AML-193 (cell line): ENCODE measurements at regions not wholly inside any gene's neighbourhood (a gene's known extent, or its start where the extent isn't known, plus 50 kb on each side); places are given as distances from the start of the nearest gene placed in this dataset.
A peak's percentile ranks its signal among the peaks of the same experiment; 100 is the strongest.
"Not testable (repeated sequence)": the region's sequence is repeated elsewhere in the genome, so short reads cannot be mapped to it uniquely, and the experiment has no call there.

ENCODE experiments used
- DNase-seq, 2 experiments: peaks; one replicate each; lab custom pipeline; 2025; lab: John Stamatoyannopoulos, UW

DNA sequence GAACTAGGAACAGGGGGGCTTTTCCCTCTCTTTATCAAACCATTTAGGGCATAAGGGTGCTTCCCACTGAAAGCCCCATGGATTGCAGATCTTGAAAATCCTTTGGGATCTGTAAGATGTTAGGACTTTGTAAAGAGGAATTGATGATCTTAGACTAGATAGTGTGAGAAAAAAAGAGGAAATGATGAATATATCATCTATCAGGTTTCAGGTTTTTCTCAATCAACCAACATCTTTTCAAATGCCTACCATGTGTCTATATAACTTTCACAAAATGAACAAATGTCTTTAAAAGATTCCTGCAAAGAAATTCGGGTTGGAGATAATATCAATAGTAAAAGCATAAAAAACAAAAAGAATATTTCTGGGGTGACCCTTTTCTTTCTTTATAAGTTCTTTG, 50.1 kb downstream of the KCNC4 start:
- DNase-seq = no peak

DNA sequence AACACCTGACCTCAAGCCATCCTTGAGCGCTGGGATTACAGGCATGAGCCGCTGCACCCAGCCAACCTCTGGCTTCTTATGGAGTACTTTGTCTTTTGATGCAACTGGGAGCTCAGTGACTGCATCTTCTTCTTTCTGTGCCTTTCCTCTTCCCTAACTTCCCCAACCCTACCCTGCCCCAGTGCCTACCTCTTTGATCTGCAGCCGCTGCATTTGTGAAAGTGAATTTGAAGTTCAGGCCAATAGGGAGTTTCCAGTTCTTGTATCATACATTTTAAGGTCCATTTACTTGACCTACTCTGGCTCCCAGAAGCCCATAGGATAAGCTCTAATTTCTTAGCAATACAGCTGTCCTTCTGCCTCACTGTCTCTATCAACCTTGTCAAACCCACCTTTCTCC, 52.2 kb downstream of the KCNC4 start:
- peak in 1 of 2 experiments; percentile 16 for DNase-seq

DNA sequence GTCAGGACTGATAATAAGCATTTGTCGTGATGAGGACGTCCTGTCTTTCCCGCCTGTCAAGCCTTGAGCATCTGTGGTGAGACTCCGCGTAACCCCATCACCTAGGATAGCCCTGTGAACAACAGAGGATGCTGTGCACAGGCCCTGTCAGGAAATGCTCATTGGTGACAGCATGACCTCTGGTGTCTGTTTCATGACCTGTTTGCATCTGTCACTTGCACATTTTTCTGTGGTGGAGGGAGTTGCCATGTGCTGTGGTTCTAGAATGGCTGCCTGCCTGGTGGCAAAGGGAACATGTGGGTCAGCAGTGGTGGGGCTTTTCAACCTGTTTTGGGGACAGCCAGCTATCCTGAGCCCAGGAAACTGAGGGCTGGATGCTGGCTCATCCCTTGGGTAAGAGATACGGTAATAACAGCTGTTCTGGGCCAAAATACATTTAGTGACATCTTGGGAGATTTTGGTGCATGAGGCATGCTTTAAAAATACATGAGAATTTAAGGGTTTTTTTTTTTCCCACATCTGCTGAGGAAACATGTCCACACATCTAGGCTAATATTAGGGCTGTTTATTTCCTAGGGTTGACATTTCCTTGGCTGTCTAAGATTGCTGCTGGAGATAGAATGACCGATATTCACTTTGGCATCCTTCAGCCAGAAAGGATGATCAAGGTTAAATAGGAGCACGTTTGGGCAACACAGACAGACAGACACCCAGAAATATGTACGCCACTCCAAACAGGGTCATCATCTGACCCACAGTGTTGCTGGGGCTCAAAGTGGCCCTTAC, 52.9 kb downstream of the KCNC4 start:
- peak; percentile 18 to 23 for DNase-seq

DNA sequence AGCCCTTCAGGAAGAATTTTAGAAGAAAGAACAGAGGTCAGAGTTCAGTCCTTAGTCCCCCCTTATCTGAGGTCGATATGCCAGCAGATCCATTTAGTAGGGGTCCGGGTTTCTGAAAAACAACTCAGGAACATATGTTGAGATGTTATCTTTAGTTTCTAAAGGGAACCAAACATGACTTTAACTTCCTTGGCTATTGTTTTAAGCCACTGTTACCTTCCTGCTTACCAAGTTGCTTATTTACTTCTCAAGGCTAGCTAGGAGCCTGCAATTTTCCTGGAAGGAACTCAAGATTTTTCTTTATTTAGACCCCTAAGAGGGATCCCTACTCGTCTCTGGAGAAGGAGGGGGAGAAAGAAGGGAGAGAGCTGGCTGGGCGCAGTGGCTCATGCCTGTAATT, 54.3 kb downstream of the KCNC4 start:
- DNase-seq = no peak

DNA sequence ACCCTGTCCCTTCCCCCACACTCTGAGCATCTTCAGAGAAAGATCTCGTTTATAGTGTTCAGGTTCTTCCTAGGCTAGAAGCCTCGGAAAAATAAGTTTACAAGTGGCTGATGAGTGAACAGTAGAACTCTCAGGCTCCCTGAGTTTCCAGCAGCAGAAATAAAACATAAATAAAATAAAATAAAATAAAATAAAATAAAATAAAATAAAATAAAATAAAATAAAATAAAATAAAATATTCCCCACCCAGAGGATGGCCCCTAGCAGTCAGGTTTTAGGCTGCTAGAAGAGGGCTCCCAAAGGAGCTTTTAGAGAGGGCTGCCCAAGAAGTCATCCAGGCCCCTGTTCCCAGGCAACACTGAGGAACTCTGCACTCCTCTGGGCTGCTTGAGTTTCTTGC, 55.1 kb downstream of the KCNC4 start:
- no peak for DNase-seq

DNA sequence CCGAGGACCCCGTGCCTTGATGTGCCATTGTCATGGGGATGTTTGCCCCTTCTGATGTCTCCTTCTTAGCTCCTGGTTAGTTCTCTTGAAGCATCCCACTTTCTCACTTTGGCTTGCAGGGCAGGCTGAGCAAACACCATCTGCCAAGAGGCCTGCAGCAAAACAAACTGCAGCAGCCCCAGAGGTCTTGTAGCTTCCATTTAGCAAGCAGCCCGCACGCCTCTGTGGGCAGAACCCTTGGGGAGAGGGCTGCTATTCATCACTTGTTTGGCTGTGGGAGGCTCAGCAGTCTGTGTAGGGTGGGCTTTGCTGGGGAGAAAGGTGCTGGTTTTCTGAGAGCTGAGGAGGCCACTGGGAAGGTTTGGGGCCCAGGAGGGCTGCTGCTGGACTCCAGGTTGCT, 56.7 kb downstream of the KCNC4 start:
- DNase-seq = no peak

DNA sequence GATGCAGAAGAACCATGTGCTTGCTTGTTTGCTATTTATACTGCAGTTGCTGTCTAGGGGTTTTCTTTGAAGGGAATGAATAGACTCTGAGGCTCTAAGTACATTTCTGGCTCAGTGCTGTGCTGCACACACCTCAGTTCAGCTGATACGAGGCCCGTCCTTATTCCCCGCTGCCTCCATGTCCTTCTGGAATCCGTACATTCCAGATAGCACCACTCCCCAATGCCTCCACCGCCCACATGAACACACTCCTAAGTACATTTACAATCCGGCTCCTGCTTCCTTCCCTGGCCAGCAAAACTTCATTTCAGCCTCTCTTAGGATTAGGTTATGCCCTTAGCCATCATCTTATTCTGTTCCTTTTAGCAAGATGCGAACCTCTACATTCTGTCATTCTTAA, 57.1 kb downstream of the KCNC4 start:
- no peak for DNase-seq

DNA sequence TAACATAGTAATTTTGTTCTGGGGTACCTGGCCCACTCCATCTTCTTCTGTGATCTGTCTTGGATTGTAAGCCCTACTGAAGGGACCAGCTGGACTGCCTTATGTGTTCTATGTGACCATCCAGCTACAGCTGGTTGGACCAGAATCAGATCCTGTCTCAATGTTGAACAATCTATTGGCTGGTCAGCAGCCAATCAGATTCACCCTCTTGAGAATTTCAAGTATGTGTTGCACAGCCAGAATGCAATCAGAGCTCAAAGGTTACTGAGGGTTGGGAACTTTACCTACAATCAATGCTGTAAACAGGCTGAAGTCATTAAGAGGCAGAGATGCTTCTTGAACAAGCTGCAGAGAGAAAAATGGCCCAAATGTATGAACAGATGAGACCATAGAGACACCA, 61.9 kb downstream of the KCNC4 start:
- DNase-seq = no peak

DNA sequence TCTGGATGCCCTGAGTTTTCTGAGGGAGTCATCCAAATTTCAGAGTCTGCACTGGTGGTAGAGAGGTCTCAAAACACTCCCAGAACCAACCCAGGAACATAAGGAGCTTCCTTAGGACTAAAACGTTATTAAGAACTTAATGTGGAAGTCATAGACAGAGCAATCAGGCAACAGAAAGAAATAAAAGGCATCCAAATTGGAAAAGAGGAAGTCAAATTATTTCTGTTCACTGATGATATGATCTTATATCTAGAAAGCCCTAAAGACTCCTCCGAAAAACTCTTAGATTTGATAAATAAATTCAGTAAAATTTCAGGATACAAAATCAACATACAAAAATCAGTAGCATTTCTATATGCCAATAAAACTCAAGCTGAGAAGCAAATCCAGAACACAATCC, 63.7 kb downstream of the KCNC4 start:
- DNase-seq = not testable (repeated sequence)

DNA sequence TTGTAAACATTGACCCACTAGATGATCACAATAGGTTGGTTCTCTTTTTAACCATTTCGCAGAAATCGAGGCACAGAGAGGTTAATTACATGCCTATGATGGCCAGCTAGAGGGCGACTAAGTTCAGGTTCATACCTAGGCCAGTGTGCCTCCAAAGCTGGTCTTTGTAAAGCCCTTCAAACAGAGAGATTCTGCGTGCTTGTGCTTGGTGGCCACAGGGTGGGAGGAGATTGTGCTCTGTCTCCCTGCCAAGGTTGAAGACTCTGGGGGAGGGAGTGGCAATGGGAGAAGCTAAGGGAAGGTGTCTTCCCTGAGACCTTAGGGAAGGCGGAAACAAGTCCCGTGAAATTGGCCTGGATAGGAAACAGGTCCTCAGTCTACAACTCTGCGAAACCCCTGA, 59.1 kb upstream of the RBM15 start:
- no peak for DNase-seq

DNA sequence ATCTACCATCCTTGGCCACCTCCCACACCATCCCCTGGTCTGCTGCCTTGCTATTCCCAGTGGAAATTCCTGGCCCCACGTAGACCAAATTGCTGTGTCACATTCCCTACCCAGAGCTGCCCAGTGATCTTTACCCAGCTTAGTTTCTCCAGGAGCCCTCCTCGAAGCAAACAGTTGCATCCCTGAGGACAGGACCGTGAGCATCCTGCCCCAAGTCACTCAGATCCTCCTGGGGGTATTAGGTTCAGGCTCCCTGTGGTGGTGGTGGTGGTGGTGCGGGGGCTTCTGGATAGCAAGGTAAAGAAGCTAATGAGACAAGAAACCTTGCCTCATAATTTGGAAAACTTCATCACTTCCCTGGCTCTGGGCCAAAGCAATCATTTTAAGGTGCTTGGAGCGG, 58.4 kb upstream of the RBM15 start:
- no peak for DNase-seq

DNA sequence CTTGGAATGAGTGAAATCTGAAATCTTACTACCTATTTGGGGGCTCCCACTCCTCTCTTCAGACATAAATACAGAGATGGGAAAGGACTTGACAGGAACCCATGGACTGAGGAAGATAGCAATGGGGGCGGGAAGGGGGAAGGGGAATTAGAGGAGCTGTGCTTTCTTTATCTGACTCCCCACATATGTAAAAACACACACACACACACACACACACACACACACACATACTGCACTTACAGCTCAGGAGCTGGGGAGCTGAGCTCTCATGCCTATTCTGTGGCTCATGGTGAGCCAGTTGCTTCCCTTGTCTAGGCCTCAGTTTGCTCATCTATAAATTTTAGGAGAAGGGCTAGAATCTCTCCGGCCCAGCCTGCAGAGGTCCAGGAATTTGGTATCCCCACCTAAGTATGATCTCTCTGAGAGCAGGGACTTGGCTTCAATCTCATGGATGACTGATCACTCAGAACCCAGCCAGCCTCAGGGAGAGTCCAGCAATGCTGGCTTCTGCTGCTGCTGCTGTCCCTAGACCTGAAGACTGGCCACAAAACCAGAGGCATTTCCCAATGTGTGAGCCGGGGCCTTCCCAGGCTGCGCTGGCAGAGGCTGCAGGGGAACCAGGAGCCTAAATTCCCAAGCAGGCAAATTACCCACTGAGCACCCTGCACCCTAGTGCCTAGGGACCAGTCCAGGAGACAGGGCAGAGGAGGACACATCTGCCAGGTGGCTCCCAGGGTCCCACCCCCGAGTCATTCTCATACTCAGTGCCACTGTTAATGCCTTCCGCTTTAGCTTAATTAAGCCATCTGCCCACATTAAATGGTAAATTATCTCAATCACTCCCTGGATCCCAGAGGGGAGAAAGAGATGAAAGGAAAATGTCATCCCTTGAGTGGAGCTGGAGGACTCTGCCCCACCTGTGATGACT, 57.5 kb upstream of the RBM15 start:
- DNase-seq = no peak

DNA sequence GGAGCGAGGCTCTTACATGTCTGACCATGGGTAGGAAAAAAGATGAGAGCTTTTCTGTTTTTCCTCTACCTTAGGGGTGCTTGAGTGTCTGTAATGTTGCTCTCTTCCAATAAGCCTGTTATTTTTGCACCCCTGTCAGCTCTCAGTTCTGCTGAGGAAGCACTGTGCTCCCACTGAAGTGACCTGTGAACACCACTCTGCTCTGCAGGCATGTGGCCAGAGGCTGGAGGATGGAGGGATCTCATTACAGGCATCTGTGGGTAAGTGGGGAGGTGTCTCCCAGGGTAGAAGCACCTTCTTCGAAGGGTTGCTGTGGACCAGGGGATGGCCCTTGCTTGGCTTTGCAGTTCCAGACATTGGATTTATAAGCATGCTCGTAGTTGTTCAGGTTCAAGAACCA, 56.8 kb upstream of the RBM15 start:
- no peak for DNase-seq

DNA sequence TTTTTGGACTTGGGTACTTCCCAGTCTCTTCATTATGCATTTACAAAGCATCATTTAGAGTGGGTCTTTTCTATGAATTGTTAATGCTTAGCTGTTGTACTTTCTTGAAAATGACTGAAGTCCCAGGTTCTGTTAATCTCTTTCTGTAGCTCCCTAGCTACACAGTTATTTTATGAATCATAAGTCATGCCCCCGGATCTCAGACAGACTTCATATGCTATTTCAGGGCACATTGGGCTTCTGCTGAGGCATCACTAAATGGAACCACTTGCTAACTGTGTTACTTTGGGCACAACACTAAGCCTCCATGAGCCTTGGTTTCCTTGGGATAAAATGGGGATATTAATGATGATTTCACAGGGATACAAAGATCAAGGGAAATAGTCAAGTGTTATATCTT, 55.5 kb upstream of the RBM15 start:
- DNase-seq = no peak

DNA sequence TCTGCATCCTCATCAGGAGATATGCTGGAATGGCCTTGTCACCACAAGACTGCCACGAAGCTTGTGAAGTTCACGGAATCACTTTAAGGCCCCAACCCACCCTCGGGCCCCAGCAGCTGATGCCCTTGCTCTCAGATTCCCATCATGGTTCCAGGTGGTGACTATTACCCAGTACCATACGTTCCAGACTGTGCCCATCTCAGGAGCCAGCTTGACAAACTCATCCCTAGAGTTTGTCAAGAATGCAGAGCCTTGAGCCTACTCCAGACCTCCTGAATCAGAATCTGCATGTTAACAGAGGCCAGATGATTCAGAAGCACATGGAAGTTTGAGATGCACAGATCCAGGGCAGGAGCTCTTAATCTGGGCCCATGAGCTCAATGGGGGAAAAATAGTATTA, 53.9 kb upstream of the RBM15 start:
- DNase-seq = no peak

DNA sequence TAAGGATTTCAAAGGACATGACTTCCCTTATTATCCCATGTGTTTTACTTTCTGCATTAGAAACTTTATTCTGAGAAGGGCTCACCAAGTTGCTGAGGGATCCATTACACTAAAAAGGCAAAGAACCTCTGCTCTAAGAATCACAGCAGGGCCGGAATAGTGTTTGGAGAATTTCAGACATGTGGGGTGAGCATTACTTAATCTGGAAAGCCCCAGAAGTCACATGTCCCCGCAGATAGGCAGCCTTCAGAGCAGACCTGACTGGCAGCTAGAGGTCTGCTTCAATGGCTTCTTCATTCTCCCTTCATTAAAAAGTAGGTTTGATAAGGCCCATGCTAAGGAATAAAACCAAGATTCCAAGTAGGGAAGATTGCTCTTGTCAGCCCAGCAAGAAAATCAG, 52.6 kb upstream of the RBM15 start:
- no peak for DNase-seq

DNA sequence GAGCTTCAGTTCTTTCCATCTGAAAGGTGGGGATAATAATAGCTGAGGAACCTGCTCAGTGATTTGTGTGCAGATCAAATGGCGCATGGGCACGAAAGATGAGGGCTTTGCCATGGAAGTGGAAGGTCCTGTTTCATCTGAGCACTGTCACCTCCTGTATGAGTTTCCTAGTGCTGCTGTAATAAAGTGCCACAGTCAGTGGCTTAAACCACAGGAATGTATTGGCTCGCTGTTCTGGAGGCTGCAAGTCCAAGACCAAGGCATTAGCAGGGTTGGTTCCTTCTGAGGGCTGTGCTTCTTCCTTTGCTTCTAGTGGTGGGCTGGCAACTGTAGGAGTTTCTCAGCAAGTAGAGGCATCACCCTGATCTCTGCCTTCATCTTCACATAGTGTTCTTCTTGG, 51.1 kb upstream of the RBM15 start:
- no peak for DNase-seq
